Adipocyte (in vitro differentiated cells): ENCODE measurements at regions not wholly inside any gene's neighbourhood (a gene's known extent, or its start where the extent isn't known, plus 50 kb on each side); places are given as distances from the start of the nearest gene placed in this dataset.
"Not testable (repeated sequence)": the region's sequence is repeated elsewhere in the genome, so short reads cannot be mapped to it uniquely, and the experiment has no call there.

Experiments used
- DNase-seq: peaks from one replicate; pipeline ENCODE4 v3.0.0-alpha.2; 2015; ENCODE audit warnings: low read depth
- H3K27me3 ChIP-seq: replicated peaks from 2 replicates; pipeline ENCODE4 v1.7.0; 2013; ENCODE audit warnings: mild to moderate bottlenecking, low read length, moderate library complexity; ENCODE audit not compliant: control insufficient read depth, insufficient read depth
- H3K36me3 ChIP-seq: 2 replicates; pipeline ENCODE4 v1.7.0; 2013; ENCODE audit warnings: low read length, mild to moderate bottlenecking, moderate library complexity; ENCODE audit not compliant: control insufficient read depth, insufficient read depth, severe bottlenecking
- H3K4me1 ChIP-seq: 2 replicates; pipeline ENCODE4 v1.7.0; 2013; ENCODE audit warnings: mild to moderate bottlenecking, low read length, moderate library complexity; ENCODE audit not compliant: control insufficient read depth, insufficient read depth
- H3K4me3 ChIP-seq: 2 replicates; pipeline ENCODE4 v1.7.0; 2013; ENCODE audit warnings: mild to moderate bottlenecking, low read length, moderate library complexity
- H3K9ac ChIP-seq: 2 replicates; pipeline ENCODE4 v1.7.0; 2013; ENCODE audit warnings: mild to moderate bottlenecking, low read length, moderate library complexity
- H3K9me3 ChIP-seq: 2 replicates; pipeline ENCODE4 v1.7.0; 2013; ENCODE audit warnings: mild to moderate bottlenecking, low read length, moderate library complexity; ENCODE audit not compliant: control insufficient read depth

- not testable (repeated sequence) for DNase-seq, H3K4me1 ChIP-seq, H3K9me3 ChIP-seq, H3K4me3 ChIP-seq, H3K27me3 ChIP-seq, H3K9ac ChIP-seq, H3K36me3 ChIP-seq
Measured at GRCh38 chr2:8333832-8334187, 348.0 kb upstream of the ID2 start.

GRCh38 chr2:8334866-8335325 lies 347.0 kb upstream of the ID2 start:
- no peaks in the 10 kb centered on the region for H3K36me3 ChIP-seq
- no peaks in the 10 kb centered on the region for H3K27me3 ChIP-seq
- H3K9me3 ChIP-seq = no peaks in the 10 kb centered on the region
- H3K4me1 ChIP-seq = no peaks in the 10 kb centered on the region
- DNase-seq = no peak
- H3K9ac ChIP-seq = no peak overlapping the region
- no peak overlapping the region for H3K4me3 ChIP-seq

GRCh38 chr2:8335801-8336200 lies 346.1 kb upstream of the ID2 start:
- Histone ChIP-seq H3K4me3 (no peak overlapping the region), H3K4me1 (no peaks in the 10 kb centered on the region), H3K27me3 (no peaks in the 10 kb centered on the region), H3K9ac (no peak overlapping the region), H3K9me3 (no peaks in the 10 kb centered on the region), H3K36me3 (no peaks in the 10 kb centered on the region)
- DNase-seq = no peak

GRCh38 chr2:8337321-8337720 lies 344.5 kb upstream of the ID2 start:
- no peaks in the 10 kb centered on the region for H3K27me3 ChIP-seq
- H3K4me1 ChIP-seq = peaks cover under 1% of the 10 kb centered on the region
- H3K9ac ChIP-seq = no peak overlapping the region
- DNase-seq = no peak
- no peaks in the 10 kb centered on the region for H3K36me3 ChIP-seq
- H3K9me3 ChIP-seq = no peaks in the 10 kb centered on the region
- no peak overlapping the region for H3K4me3 ChIP-seq

- Histone ChIP-seq H3K4me1 (peaks cover 5% of the 10 kb centered on the region), H3K27me3 (no peaks in the 10 kb centered on the region), H3K4me3 (no peak overlapping the region), H3K9ac (no peak overlapping the region), H3K9me3 (no peaks in the 10 kb centered on the region), H3K36me3 (no peaks in the 10 kb centered on the region)
- no peak for DNase-seq
Measured at GRCh38 chr2:8342407-8342806, 339.4 kb upstream of the ID2 start.

- no peak for DNase-seq
- Histone ChIP-seq H3K36me3 (no peaks in the 10 kb centered on the region), H3K4me3 (no peak overlapping the region), H3K4me1 (peaks cover 5% of the 10 kb centered on the region), H3K9ac (no peak overlapping the region), H3K9me3 (no peaks in the 10 kb centered on the region), H3K27me3 (no peaks in the 10 kb centered on the region)
Measured at GRCh38 chr2:8343031-8343430, 338.8 kb upstream of the ID2 start.

- H3K4me1 ChIP-seq = peaks cover 5% of the 10 kb centered on the region
- no peak overlapping the region for H3K4me3 ChIP-seq
- H3K36me3 ChIP-seq = no peaks in the 10 kb centered on the region
- DNase-seq = no peak
- H3K27me3 ChIP-seq = no peaks in the 10 kb centered on the region
- H3K9me3 ChIP-seq = no peaks in the 10 kb centered on the region
- no peak overlapping the region for H3K9ac ChIP-seq
Measured at GRCh38 chr2:8344144-8345097, 337.4 kb upstream of the ID2 start.

GRCh38 chr2:8345200-8345599 lies 336.7 kb upstream of the ID2 start:
- Histone ChIP-seq H3K36me3 (no peaks in the 10 kb centered on the region), H3K4me1 (peaks cover 5% of the 10 kb centered on the region), H3K4me3 (no peak overlapping the region), H3K27me3 (no peaks in the 10 kb centered on the region), H3K9ac (no peak overlapping the region), H3K9me3 (no peaks in the 10 kb centered on the region)
- no peak for DNase-seq

- Histone ChIP-seq H3K9ac (no peak overlapping the region), H3K9me3 (no peaks in the 10 kb centered on the region), H3K4me3 (no peak overlapping the region), H3K36me3 (no peaks in the 10 kb centered on the region), H3K4me1 (peaks cover 5% of the 10 kb centered on the region), H3K27me3 (no peaks in the 10 kb centered on the region)
- DNase-seq = no peak
Measured at GRCh38 chr2:8346208-8346607, 335.6 kb upstream of the ID2 start.

GRCh38 chr2:8346706-8347430 lies 335.0 kb upstream of the ID2 start:
- no peak overlapping the region for H3K4me3 ChIP-seq
- DNase-seq = no peak

GRCh38 chr2:8348911-8349310 lies 332.9 kb upstream of the ID2 start:
- H3K9me3 ChIP-seq, H3K4me3 ChIP-seq, DNase-seq, H3K9ac ChIP-seq, H3K4me1 ChIP-seq, H3K36me3 ChIP-seq, H3K27me3 ChIP-seq: not testable (repeated sequence)

More at GRCh38 chr2:8346706-8347430, 335.0 kb upstream of the ID2 start:
- Histone ChIP-seq H3K9me3 (no peaks in the 10 kb centered on the region), H3K9ac (no peak overlapping the region), H3K36me3 (no peaks in the 10 kb centered on the region), H3K27me3 (no peaks in the 10 kb centered on the region), H3K4me1 (peaks cover 5% of the 10 kb centered on the region)
